ENCODE measurements at regions not wholly inside any gene's neighbourhood (a gene's known extent, or its start where the extent isn't known, plus 50 kb on each side); places are given as distances from the start of the nearest gene placed in this dataset.

DNA sequence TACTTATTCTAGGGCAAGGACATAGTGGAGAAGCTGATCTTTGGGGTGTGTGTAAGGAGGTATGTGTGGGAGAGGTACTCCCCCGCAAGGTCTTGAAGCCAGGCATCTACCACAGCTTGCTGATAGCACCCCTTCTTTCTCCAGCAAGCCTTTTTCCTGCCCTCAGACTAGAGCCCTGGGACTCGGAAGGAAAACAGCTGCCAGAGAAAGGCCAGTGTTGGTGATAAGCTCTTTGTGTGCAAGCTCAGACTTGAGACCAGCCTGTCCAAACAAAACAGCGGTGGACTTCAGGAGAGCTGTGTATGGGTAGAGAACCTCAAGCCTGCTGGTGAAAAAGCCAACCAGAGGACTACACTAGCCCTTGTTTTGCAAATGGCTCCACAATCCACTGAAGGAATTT is 1028.6 kb downstream of the MCTP2 start:
- H3K27me3 ChIP-seq (ENCODE audit: low read length) = no peaks in the 10 kb centered on the region
- H3K36me3 ChIP-seq (ENCODE audit: insufficient read depth, low read length) = no peaks in the 10 kb centered on the region
- H3K27ac ChIP-seq (ENCODE audit: low read length) = no peak overlapping the region
- no peaks in the 10 kb centered on the region for H3K4me1 ChIP-seq (ENCODE audit: low read length)
- no peak overlapping the region for H3K4me3 ChIP-seq (ENCODE audit: low read length)
- no peaks in the 10 kb centered on the region for H3K9me2 ChIP-seq (replicated peaks; ENCODE audit: insufficient read depth, low read length)
- no peak overlapping the region for H2AFZ ChIP-seq (ENCODE audit: low read length)
- no peaks in the 10 kb centered on the region for H4K20me1 ChIP-seq (ENCODE audit: insufficient read depth, low read depth, low read length)
- no peak overlapping the region for H3K9ac ChIP-seq (ENCODE audit: low read length)
- H3K79me2 ChIP-seq (ENCODE audit: low read length) = no peaks in the 10 kb centered on the region
- DNase-seq = no peak
- no peaks in the 10 kb centered on the region; the same call in 1 of the 2 replicates for H3K9me3 ChIP-seq (ENCODE audit: low read length)
- H3K4me2 ChIP-seq (ENCODE audit: low read depth, low read length, poor library complexity, severe bottlenecking) = no peak overlapping the region

DNA sequence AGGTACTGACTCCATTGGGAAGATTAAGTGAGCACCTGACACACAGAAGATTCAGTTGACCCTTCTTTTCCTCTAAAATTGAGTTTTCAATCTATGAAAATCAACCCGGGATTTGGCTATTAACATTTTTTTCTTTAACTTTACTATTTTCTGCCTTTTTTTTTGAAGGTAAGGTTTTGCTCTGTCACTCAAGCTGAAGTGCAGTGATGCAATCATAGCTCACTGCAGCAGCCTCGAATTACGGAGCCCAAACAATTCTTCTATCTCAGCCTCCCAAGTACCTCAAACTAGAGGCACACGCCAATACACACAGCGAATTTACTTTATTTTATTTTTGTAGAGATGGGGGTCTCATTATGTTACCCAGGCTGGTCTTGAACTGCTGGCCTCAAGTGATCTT is 1029.5 kb downstream of the MCTP2 start:
- DNase-seq = no peak
- H3K4me1 ChIP-seq (ENCODE audit: low read length) = no peaks in the 10 kb centered on the region

DNA sequence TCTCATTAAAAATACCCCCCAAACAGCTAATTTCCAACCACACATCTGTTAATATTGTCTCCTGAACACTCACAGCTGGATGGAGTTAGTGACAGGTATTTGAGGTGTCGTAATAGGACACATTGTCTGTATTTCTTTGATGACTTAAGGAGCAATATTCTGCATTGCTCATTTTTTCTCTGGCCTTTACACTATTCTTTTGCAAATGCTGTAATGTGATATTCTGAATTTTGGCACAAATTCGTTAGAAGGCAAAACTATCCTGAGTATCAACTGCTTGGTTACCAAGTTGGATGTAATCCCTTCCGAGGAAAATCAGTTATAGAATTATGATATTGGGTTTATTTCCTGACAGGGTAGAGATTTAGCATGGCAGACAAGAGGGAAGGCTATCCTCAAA is 1030.2 kb downstream of the MCTP2 start:
- Histone ChIP-seq H3K79me2 (ENCODE audit: low read length) (no peaks in the 10 kb centered on the region), H3K27me3 (ENCODE audit: low read length) (no peaks in the 10 kb centered on the region), H4K20me1 (ENCODE audit: insufficient read depth, low read depth, low read length) (no peaks in the 10 kb centered on the region), H3K4me1 (ENCODE audit: low read length) (no peaks in the 10 kb centered on the region), H3K4me2 (ENCODE audit: low read depth, low read length, poor library complexity, severe bottlenecking) (no peak overlapping the region), H3K9me3 (ENCODE audit: low read length) (peaks cover 5% of the 10 kb centered on the region; the same call in 1 of the 2 replicates), H2AFZ (ENCODE audit: low read length) (no peak overlapping the region), H3K27ac (ENCODE audit: low read length) (no peak overlapping the region), H3K9ac (ENCODE audit: low read length) (no peak overlapping the region), H3K4me3 (ENCODE audit: low read length) (no peak overlapping the region), H3K9me2 (replicated peaks; ENCODE audit: insufficient read depth, low read length) (no peaks in the 10 kb centered on the region), H3K36me3 (ENCODE audit: insufficient read depth, low read length) (no peaks in the 10 kb centered on the region)
- DNase-seq = no peak

More for the DNA sequence above, 1029.5 kb downstream of the MCTP2 start:
- Histone ChIP-seq H3K4me3 (ENCODE audit: low read length) (no peak overlapping the region), H3K27me3 (ENCODE audit: low read length) (no peaks in the 10 kb centered on the region), H3K9me2 (replicated peaks; ENCODE audit: insufficient read depth, low read length) (no peaks in the 10 kb centered on the region), H3K9ac (ENCODE audit: low read length) (no peak overlapping the region), H3K79me2 (ENCODE audit: low read length) (no peaks in the 10 kb centered on the region), H2AFZ (ENCODE audit: low read length) (no peak overlapping the region), H4K20me1 (ENCODE audit: insufficient read depth, low read depth, low read length) (no peaks in the 10 kb centered on the region), H3K9me3 (ENCODE audit: low read length) (peaks cover 5% of the 10 kb centered on the region; the same call in 1 of the 2 replicates), H3K36me3 (ENCODE audit: insufficient read depth, low read length) (no peaks in the 10 kb centered on the region), H3K27ac (ENCODE audit: low read length) (no peak overlapping the region), H3K4me2 (ENCODE audit: low read depth, low read length, poor library complexity, severe bottlenecking) (no peak overlapping the region)

DNA sequence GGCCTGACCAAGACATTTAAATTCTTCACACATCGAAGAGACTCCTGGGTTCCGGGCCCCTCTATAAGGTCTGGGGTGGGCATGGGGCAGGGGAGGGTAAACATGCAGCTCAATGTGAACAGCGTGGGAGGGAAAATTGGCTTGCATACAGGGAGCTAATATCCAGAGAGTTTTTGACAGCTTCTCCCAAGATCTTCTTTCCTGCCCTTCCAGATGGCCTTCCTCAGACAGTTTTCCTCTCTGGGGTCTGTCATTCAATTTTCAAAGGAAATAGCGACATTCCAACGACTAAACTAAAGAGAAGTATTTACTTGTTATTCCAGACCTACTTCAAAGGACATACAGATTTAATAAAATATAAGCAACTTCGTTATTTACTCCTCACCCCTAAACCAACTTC is 1030.6 kb downstream of the MCTP2 start:
- H3K9ac ChIP-seq (ENCODE audit: low read length) = no peak overlapping the region
- H3K4me1 ChIP-seq (ENCODE audit: low read length) = no peaks in the 10 kb centered on the region
- no peaks in the 10 kb centered on the region for H3K27me3 ChIP-seq (ENCODE audit: low read length)
- no peak overlapping the region for H2AFZ ChIP-seq (ENCODE audit: low read length)
- peaks cover 5% of the 10 kb centered on the region; the same call in 1 of the 2 replicates for H3K9me3 ChIP-seq (ENCODE audit: low read length)
- DNase-seq = no peak
- H3K36me3 ChIP-seq (ENCODE audit: insufficient read depth, low read length) = no peaks in the 10 kb centered on the region
- no peaks in the 10 kb centered on the region for H4K20me1 ChIP-seq (ENCODE audit: insufficient read depth, low read depth, low read length)
- no peaks in the 10 kb centered on the region for H3K79me2 ChIP-seq (ENCODE audit: low read length)
- H3K27ac ChIP-seq (ENCODE audit: low read length) = no peak overlapping the region
- no peak overlapping the region for H3K4me3 ChIP-seq (ENCODE audit: low read length)
- H3K4me2 ChIP-seq (ENCODE audit: low read depth, low read length, poor library complexity, severe bottlenecking) = no peak overlapping the region
- H3K9me2 ChIP-seq (replicated peaks; ENCODE audit: insufficient read depth, low read length) = no peaks in the 10 kb centered on the region

DNA sequence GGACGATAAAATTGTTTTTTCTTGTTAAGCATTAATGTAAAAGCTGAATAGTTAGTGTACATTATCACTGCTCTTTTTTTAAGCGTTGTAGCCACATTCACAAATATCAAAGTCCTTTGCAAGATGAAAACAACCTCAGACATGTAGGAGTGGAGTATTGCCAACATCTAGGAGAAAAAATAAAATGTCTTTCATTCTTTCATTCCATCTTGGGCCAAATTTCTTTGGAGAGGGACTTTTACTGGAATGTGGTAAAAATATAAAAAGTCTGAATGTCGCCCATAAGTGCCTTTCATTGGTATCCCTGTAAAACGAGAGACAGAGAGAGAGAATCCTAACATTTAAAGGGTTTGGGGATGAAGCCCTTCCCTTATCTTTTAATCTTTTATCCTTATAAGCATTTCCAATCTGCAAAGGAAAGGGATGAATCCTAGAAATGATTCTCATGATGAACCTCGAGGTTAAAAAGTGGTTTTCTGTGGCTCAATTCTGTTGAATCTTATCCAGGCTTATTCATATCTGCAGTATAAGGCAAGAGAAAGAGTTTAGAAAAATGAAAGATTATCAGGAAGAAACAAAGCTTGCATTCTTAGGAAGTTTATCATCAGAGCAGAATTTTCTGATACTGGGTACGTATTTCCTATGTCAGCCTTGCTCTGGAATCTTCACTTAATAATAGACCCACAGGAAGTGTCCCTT is 1031.7 kb downstream of the MCTP2 start:
- Histone ChIP-seq H3K9me2 (replicated peaks; ENCODE audit: insufficient read depth, low read length) (no peaks in the 10 kb centered on the region), H3K36me3 (ENCODE audit: insufficient read depth, low read length) (no peaks in the 10 kb centered on the region), H3K9me3 (ENCODE audit: low read length) (peaks cover 5% of the 10 kb centered on the region; the same call in 1 of the 2 replicates), H3K4me3 (ENCODE audit: low read length) (no peak overlapping the region), H3K4me1 (ENCODE audit: low read length) (no peaks in the 10 kb centered on the region), H3K4me2 (ENCODE audit: low read depth, low read length, poor library complexity, severe bottlenecking) (no peak overlapping the region), H3K9ac (ENCODE audit: low read length) (no peak overlapping the region), H4K20me1 (ENCODE audit: insufficient read depth, low read depth, low read length) (no peaks in the 10 kb centered on the region), H3K27ac (ENCODE audit: low read length) (no peak overlapping the region), H3K79me2 (ENCODE audit: low read length) (no peaks in the 10 kb centered on the region), H3K27me3 (ENCODE audit: low read length) (no peaks in the 10 kb centered on the region), H2AFZ (ENCODE audit: low read length) (no peak overlapping the region)
- DNase-seq = no peak

DNA sequence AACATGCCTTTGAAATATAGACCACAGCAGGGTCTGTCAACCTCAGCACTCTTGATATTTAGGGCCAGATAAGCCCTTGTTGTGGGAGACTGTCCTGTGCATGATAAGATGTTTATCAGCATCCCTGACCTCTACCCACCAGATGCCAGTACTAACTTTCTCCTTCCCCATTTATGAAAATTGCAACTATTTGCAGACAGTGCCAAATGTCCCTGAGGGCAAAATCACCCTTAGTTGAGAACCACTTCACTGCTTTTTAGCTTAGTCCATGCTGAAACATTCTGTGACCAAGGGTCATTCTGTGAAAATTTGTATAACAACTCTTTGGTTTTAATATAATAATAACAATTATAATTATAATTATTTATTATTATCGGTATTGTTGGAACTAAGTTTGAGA is 1032.4 kb downstream of the MCTP2 start:
- no peak for DNase-seq
- no peak overlapping the region for H3K4me2 ChIP-seq (ENCODE audit: low read depth, low read length, poor library complexity, severe bottlenecking)
- H3K36me3 ChIP-seq (ENCODE audit: insufficient read depth, low read length) = no peaks in the 10 kb centered on the region
- no peaks in the 10 kb centered on the region for H3K4me1 ChIP-seq (ENCODE audit: low read length)
- no peak overlapping the region for H2AFZ ChIP-seq (ENCODE audit: low read length)
- H3K9ac ChIP-seq (ENCODE audit: low read length) = no peak overlapping the region
- H3K4me3 ChIP-seq (ENCODE audit: low read length) = no peak overlapping the region
- H3K79me2 ChIP-seq (ENCODE audit: low read length) = no peaks in the 10 kb centered on the region
- no peak overlapping the region for H3K27ac ChIP-seq (ENCODE audit: low read length)
- no peaks in the 10 kb centered on the region for H4K20me1 ChIP-seq (ENCODE audit: insufficient read depth, low read depth, low read length)
- no peaks in the 10 kb centered on the region for H3K9me2 ChIP-seq (replicated peaks; ENCODE audit: insufficient read depth, low read length)
- H3K9me3 ChIP-seq (ENCODE audit: low read length) = peaks cover 5% of the 10 kb centered on the region
- H3K27me3 ChIP-seq (ENCODE audit: low read length) = no peaks in the 10 kb centered on the region

DNA sequence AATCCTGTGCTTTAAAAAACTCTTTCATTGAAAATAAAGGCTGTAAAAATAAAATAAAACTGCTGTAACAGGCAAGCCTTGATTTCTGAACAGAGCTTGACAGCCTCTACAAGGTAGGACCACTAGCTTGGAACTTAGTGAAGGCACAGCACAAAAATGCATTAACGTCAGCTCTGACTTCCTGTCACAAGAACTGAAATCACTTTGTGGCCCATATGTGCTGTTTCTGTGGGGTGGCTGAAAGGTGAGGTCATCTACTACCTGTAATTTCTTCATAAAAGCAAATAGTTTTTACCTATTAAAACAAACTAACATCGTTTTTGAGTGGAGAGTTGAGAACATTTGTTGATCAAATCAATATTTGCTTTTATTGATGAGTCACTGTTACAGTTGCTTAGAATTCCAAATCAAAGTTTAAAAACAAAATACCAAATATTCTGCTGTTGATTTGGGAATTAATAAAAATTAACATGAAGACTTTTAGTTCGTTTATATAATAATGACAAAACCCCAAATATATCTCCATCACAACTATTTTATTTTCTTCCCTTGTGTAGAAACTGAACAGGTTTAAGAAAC is 1034.1 kb downstream of the MCTP2 start:
- no peaks in the 10 kb centered on the region for H3K27me3 ChIP-seq (ENCODE audit: low read length)
- no peaks in the 10 kb centered on the region for H3K79me2 ChIP-seq (ENCODE audit: low read length)
- H4K20me1 ChIP-seq (ENCODE audit: insufficient read depth, low read depth, low read length) = no peaks in the 10 kb centered on the region
- H3K4me2 ChIP-seq (ENCODE audit: low read depth, low read length, poor library complexity, severe bottlenecking) = no peak overlapping the region
- H3K9me2 ChIP-seq (replicated peaks; ENCODE audit: insufficient read depth, low read length) = no peaks in the 10 kb centered on the region
- no peak overlapping the region for H3K4me3 ChIP-seq (ENCODE audit: low read length)
- H3K27ac ChIP-seq (ENCODE audit: low read length) = no peak overlapping the region
- H3K4me1 ChIP-seq (ENCODE audit: low read length) = no peaks in the 10 kb centered on the region
- no peak for DNase-seq
- peaks cover 5% of the 10 kb centered on the region for H3K9me3 ChIP-seq (ENCODE audit: low read length)
- no peak overlapping the region for H2AFZ ChIP-seq (ENCODE audit: low read length)
- H3K36me3 ChIP-seq (ENCODE audit: insufficient read depth, low read length) = no peaks in the 10 kb centered on the region
- H3K9ac ChIP-seq (ENCODE audit: low read length) = no peak overlapping the region

DNA sequence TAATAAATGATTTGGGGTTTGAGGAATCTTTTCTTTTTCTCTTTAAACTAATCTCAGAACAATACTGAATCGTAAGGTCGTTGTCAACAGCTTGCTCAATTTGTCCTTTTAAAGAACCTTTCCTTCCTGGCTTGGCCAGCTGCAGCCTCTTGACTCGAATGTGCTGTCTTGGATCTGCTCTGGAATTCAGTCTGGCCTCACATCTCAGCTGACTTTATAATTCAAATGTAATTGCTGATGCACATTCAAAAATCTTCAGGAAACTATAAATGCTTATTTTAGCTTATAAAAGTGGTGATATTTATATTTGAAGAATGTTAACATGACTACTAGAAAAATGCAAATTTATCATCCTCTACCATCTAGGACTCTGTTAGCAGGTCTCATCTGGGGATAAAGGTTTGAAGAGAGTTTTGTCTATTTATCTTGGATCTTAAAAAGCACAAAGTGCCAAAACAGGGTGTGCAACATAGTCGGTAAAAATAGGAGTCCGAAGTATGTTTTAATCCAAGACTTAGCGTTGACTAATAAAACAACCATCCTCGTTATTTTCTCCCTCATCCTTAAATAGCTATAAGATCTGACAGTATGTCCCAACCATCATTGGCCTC is 1035.2 kb downstream of the MCTP2 start:
- H3K9me3 ChIP-seq (ENCODE audit: low read length) = peaks cover 5% of the 10 kb centered on the region
- H3K9ac ChIP-seq (ENCODE audit: low read length) = no peak overlapping the region
- no peaks in the 10 kb centered on the region for H3K27me3 ChIP-seq (ENCODE audit: low read length)
- DNase-seq = no peak
- no peak overlapping the region for H3K4me3 ChIP-seq (ENCODE audit: low read length)
- H3K27ac ChIP-seq (ENCODE audit: low read length) = no peak overlapping the region
- H3K36me3 ChIP-seq (ENCODE audit: insufficient read depth, low read length) = no peaks in the 10 kb centered on the region
- H3K4me2 ChIP-seq (ENCODE audit: low read depth, low read length, poor library complexity, severe bottlenecking) = no peak overlapping the region
- no peaks in the 10 kb centered on the region for H3K4me1 ChIP-seq (ENCODE audit: low read length)
- H3K9me2 ChIP-seq (replicated peaks; ENCODE audit: insufficient read depth, low read length) = no peaks in the 10 kb centered on the region
- H4K20me1 ChIP-seq (ENCODE audit: insufficient read depth, low read depth, low read length) = no peaks in the 10 kb centered on the region
- H3K79me2 ChIP-seq (ENCODE audit: low read length) = no peaks in the 10 kb centered on the region
- H2AFZ ChIP-seq (ENCODE audit: low read length) = no peak overlapping the region

Data from Karpas-422 (cell line).